ENCODE measurements at regions not wholly inside any gene's neighbourhood (a gene's known extent, or its start where the extent isn't known, plus 50 kb on each side); places are given as distances from the start of the nearest gene placed in this dataset.

DNA sequence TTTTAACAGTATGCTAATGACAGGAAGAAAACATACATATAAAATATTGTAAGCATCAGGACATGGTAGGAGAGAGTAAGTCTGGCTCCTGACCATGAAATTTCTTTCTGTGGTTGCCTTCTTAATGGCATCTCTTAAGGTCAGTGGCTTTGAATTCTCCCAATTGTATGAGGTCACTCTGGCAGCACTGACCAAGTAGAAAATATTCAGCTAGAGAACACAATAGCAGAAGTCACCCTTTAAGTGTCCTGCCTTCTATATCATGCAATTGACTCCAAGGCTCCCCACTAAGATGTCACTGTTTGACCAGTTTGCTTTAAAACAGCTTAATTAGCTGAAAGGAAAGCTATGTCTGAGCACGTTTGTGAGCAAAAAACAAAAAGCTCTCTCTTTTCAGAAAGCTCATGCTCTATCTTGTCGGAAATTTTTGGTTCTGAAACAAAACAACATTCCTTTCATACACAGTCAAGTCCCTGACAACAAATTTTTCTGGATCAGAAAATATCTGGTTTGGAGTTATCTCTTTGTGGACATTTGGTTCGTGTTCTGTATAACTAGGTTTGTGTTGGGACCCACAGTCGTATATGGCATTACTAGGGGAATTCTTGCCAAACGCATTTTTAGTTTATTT lies 120.9 kb upstream of the IFNGR1 start (continued):
- TF ChIP-seq TCF7L2 (IDR thresholded peaks at IDR 0.05; ENCODE audit: borderline replicate concordance, extremely low read depth, insufficient read depth, insufficient read length): no peak
- no peak for TF ChIP-seq EGR1 (IDR thresholded peaks at IDR 0.05; ENCODE audit: low read depth)
- TF ChIP-seq SRF (IDR thresholded peaks at IDR 0.05; ENCODE audit: low read depth): no peak
- TF ChIP-seq, protein P1, sequence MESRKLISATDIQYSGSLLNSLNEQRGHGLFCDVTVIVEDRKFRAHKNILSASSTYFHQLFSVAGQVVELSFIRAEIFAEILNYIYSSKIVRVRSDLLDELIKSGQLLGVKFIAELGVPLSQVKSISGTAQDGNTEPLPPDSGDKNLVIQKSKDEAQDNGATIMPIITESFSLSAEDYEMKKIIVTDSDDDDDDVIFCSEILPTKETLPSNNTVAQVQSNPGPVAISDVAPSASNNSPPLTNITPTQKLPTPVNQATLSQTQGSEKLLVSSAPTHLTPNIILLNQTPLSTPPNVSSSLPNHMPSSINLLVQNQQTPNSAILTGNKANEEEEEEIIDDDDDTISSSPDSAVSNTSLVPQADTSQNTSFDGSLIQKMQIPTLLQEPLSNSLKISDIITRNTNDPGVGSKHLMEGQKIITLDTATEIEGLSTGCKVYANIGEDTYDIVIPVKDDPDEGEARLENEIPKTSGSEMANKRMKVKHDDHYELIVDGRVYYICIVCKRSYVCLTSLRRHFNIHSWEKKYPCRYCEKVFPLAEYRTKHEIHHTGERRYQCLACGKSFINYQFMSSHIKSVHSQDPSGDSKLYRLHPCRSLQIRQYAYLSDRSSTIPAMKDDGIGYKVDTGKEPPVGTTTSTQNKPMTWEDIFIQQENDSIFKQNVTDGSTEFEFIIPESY (IDR thresholded peaks at IDR 0.05; ENCODE audit: extremely low read depth, insufficient replicate concordance, low read length): no peak
- TF ChIP-seq CBX3 (IDR thresholded peaks at IDR 0.05; ENCODE audit: low read depth): no peak
- no peak for TF ChIP-seq EZH2 (IDR thresholded peaks at IDR 0.05)
- no peak for TF ChIP-seq YY1 (IDR thresholded peaks at IDR 0.05; ENCODE audit: extremely low read depth, insufficient replicate concordance, low read depth, low read length)
- no peak for TF ChIP-seq JUND (IDR thresholded peaks at IDR 0.05)
- no peak for TF ChIP-seq POLR2A (IDR thresholded peaks at IDR 0.05; ENCODE audit: borderline replicate concordance, extremely low read depth, insufficient read depth, insufficient read length)
- TF ChIP-seq ELF1 (IDR thresholded peaks at IDR 0.05; ENCODE audit: borderline replicate concordance, low read depth): no peak
- no peak for TF ChIP-seq ZNF274 (IDR thresholded peaks at IDR 0.05; ENCODE audit: low read depth, low read length)

GRCh38 chr6:137334884-137335283 lies 115.7 kb upstream of the IFNGR1 start:
- Histone ChIP-seq H3K4me1 (ENCODE audit: control insufficient read depth in 1 of 2, insufficient read depth in 2 of 2, low read length in 2 of 2) (no peaks in the 10 kb centered on the region), H3K27me3 (ENCODE audit: insufficient read depth, low read length) (no peaks in the 10 kb centered on the region), H3K4me3 (replicated peaks in 1 of 2; ENCODE audit: low read depth in 1 of 2, low read length in 2 of 2) (no peak overlapping the region), H3K27ac (ENCODE audit: low read depth, low read length) (no peak overlapping the region), H4K20me1 (ENCODE audit: insufficient read depth) (no peaks in the 10 kb centered on the region), H3K9ac (ENCODE audit: low read length) (no peak overlapping the region), H3K36me3 (ENCODE audit: control insufficient read depth in 1 of 2, insufficient read depth in 2 of 2, low read length in 2 of 2) (no peaks in the 10 kb centered on the region), H3K9me3 (ENCODE audit: control insufficient read depth in 1 of 2, insufficient read depth in 1 of 2, low read depth in 1 of 2, low read length in 2 of 2) (no peaks in the 10 kb centered on the region), H3K9me2 (ENCODE audit: insufficient read depth) (no peaks in the 10 kb centered on the region), H2AFZ (ENCODE audit: low read depth, low read length, poor library complexity, severe bottlenecking) (no peak overlapping the region), H3K79me2 (ENCODE audit: insufficient read depth, low read length) (no peaks in the 10 kb centered on the region), H3K4me2 (ENCODE audit: low read length) (no peak overlapping the region)
- intact Hi-C loops (cut with micrococcal nuclease): no loop called here
- RAD21 ChIA-PET (ENCODE audit: low non-redundant PET in 1 of 2, low total read pairs in 2 of 2, uncharacterized antibody in 2 of 2, unreplicated experiment in 2 of 2): no interaction called here
- POLR2A ChIA-PET: no interaction called here
- DNase-seq (ENCODE audit: low read depth, low spot score): no peak
- no TSS peak for BruUV-seq (replicated peaks)
- CTCF ChIA-PET: no interaction called here
- ATAC-seq: no peak
- TF ChIP-seq SP1 (IDR thresholded peaks at IDR 0.05; ENCODE audit: low read depth) (no peak), RAD21 (IDR thresholded peaks at IDR 0.05; ENCODE audit: low read depth) (no peak), EGR1 (IDR thresholded peaks at IDR 0.05; ENCODE audit: low read depth) (no peak), EZH2phosphoT487 (IDR thresholded peaks at IDR 0.05; ENCODE audit: borderline replicate concordance) (no peak), SIN3A (IDR thresholded peaks at IDR 0.05; ENCODE audit: low read depth) (no peak), EZH2 (IDR thresholded peaks at IDR 0.05) (no peak), ZFX (IDR thresholded peaks at IDR 0.05) (no peak), TCF7L2 (IDR thresholded peaks at IDR 0.05; ENCODE audit: borderline replicate concordance, extremely low read depth, insufficient read depth, insufficient read length) (no peak), SRF (IDR thresholded peaks at IDR 0.05; ENCODE audit: low read depth) (no peak), ZNF274 (IDR thresholded peaks at IDR 0.05; ENCODE audit: low read depth, low read length) (no peak), YY1 (IDR thresholded peaks at IDR 0.05; ENCODE audit: extremely low read depth, insufficient replicate concordance, low read depth, low read length) (no peak), FOSL1 (IDR thresholded peaks at IDR 0.05; ENCODE audit: low read depth) (no peak), CEBPB (IDR thresholded peaks at IDR 0.05; ENCODE audit: low read depth) (no peak)
- TF ChIP-seq, protein P2, sequence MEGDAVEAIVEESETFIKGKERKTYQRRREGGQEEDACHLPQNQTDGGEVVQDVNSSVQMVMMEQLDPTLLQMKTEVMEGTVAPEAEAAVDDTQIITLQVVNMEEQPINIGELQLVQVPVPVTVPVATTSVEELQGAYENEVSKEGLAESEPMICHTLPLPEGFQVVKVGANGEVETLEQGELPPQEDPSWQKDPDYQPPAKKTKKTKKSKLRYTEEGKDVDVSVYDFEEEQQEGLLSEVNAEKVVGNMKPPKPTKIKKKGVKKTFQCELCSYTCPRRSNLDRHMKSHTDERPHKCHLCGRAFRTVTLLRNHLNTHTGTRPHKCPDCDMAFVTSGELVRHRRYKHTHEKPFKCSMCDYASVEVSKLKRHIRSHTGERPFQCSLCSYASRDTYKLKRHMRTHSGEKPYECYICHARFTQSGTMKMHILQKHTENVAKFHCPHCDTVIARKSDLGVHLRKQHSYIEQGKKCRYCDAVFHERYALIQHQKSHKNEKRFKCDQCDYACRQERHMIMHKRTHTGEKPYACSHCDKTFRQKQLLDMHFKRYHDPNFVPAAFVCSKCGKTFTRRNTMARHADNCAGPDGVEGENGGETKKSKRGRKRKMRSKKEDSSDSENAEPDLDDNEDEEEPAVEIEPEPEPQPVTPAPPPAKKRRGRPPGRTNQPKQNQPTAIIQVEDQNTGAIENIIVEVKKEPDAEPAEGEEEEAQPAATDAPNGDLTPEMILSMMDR (IDR thresholded peaks at IDR 0.05 in 2 of 3, conservative IDR thresholded peaks at IDR 0.05 in 1 of 3; ENCODE audit: borderline replicate concordance in 1 of 3, insufficient read depth in 1 of 3, low read depth in 2 of 3, low read length in 2 of 3): no peak
- TF ChIP-seq, protein P1 (IDR thresholded peaks at IDR 0.05; ENCODE audit: extremely low read depth, insufficient replicate concordance, low read length): no peak
- TF ChIP-seq, protein P3, sequence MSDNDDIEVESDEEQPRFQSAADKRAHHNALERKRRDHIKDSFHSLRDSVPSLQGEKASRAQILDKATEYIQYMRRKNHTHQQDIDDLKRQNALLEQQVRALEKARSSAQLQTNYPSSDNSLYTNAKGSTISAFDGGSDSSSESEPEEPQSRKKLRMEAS (IDR thresholded peaks at IDR 0.05): no peak
